ENCODE measurements at regions not wholly inside any gene's neighbourhood (a gene's known extent, or its start where the extent isn't known, plus 50 kb on each side); places are given as distances from the start of the nearest gene placed in this dataset.

- DNase-seq (ENCODE audit: low read depth): no peak
Measured at GRCh38 chr2:237271698-237272652, 142.0 kb downstream of the COL6A3 start.
